ENCODE measurements at regions not wholly inside any gene's neighbourhood (a gene's known extent, or its start where the extent isn't known, plus 50 kb on each side); places are given as distances from the start of the nearest gene placed in this dataset.
A peak's percentile ranks its signal among the peaks of the same experiment; 100 is the strongest.

GRCh38 chr1:22239378-22239777 is 96.5 kb upstream of the WNT4 start:
- Histone ChIP-seq H3K79me2 (ENCODE audit: low read depth) (no peaks in the 10 kb centered on the region), H3F3A (ENCODE audit: low read depth) (peaks cover 8% of the 10 kb centered on the region), H4K20me1 (ENCODE audit: low read depth) (peaks cover 14% of the 10 kb centered on the region), H2AFZ (replicated peaks) (no peak overlapping the region), H3K9ac (no peak overlapping the region), H3K27me3 (peaks cover 78% of the 10 kb centered on the region), H3K4me3 (no peak overlapping the region), H3K9me3 (ENCODE audit: low read depth) (no peaks in the 10 kb centered on the region), H3K4me2 (no peak overlapping the region), H3K36me3 (no peaks in the 10 kb centered on the region), H3K27ac (no peak overlapping the region), H3K4me1 (peaks cover 17% of the 10 kb centered on the region)
- no peak for DNase-seq (ENCODE audit: low spot score)
- H3K4me1 Mint-ChIP-seq: peaks cover 46% of the 10 kb centered on the region
- TF ChIP-seq EZH2 (IDR thresholded peaks at IDR 0.05): no peak
- no peak for TF ChIP-seq EZH2phosphoT487 (IDR thresholded peaks at IDR 0.05)
- TF ChIP-seq CTCF (IDR thresholded peaks at IDR 0.05): no peak
- H3K4me3 Mint-ChIP-seq: no peak overlapping the region
- H3K27ac Mint-ChIP-seq: no peak overlapping the region
- no peaks in the 10 kb centered on the region for H3K9me3 Mint-ChIP-seq
- H3K36me3 Mint-ChIP-seq: no peaks in the 10 kb centered on the region
- H3K27me3 Mint-ChIP-seq (ENCODE audit: insufficient read depth, low read depth): peaks cover 30% of the 10 kb centered on the region

- Mint-ChIP-seq H3K9me3 (no peaks in the 10 kb centered on the region), H3K4me1 (peaks cover 46% of the 10 kb centered on the region)
These were observed 98.4 kb upstream of the WNT4 start for GRCh38 chr1:22241250-22241649.

GRCh38 chr1:22241811-22242210 is 98.9 kb upstream of the WNT4 start:
- Mint-ChIP-seq H3K36me3 (no peaks in the 10 kb centered on the region), H3K4me1 (peaks cover 52% of the 10 kb centered on the region), H3K27me3 (ENCODE audit: insufficient read depth, low read depth) (peaks cover 29% of the 10 kb centered on the region), H3K9me3 (no peaks in the 10 kb centered on the region), H3K27ac (peak overlapping the region; percentile 76), H3K4me3 (no peak overlapping the region)
- Histone ChIP-seq H3K9ac (no peak overlapping the region), H3K79me2 (ENCODE audit: low read depth) (no peaks in the 10 kb centered on the region), H3K9me3 (ENCODE audit: low read depth) (no peaks in the 10 kb centered on the region), H3K4me2 (no peak overlapping the region), H3K4me3 (no peak overlapping the region), H3K27me3 (peaks cover 74% of the 10 kb centered on the region), H3K36me3 (no peaks in the 10 kb centered on the region), H2AFZ (replicated peaks) (no peak overlapping the region), H3K27ac (no peak overlapping the region), H3F3A (ENCODE audit: low read depth) (peaks cover 9% of the 10 kb centered on the region), H3K4me1 (peaks cover 21% of the 10 kb centered on the region), H4K20me1 (ENCODE audit: low read depth) (peaks cover 24% of the 10 kb centered on the region)
- TF ChIP-seq EZH2 (IDR thresholded peaks at IDR 0.05) (no peak), CTCF (IDR thresholded peaks at IDR 0.05) (no peak), EZH2phosphoT487 (IDR thresholded peaks at IDR 0.05) (no peak)
- DNase-seq (ENCODE audit: low spot score): no peak

More at GRCh38 chr1:22241250-22241649, 98.4 kb upstream of the WNT4 start:
- peaks cover 26% of the 10 kb centered on the region for H3K27me3 Mint-ChIP-seq (ENCODE audit: insufficient read depth, low read depth)
- Histone ChIP-seq H3K9ac (no peak overlapping the region), H3K4me3 (no peak overlapping the region), H3K27ac (no peak overlapping the region), H3K79me2 (ENCODE audit: low read depth) (no peaks in the 10 kb centered on the region), H2AFZ (replicated peaks) (no peak overlapping the region), H4K20me1 (ENCODE audit: low read depth) (peaks cover 22% of the 10 kb centered on the region), H3K36me3 (no peaks in the 10 kb centered on the region), H3K9me3 (ENCODE audit: low read depth) (no peaks in the 10 kb centered on the region), H3F3A (ENCODE audit: low read depth) (peaks cover 4% of the 10 kb centered on the region), H3K4me2 (no peak overlapping the region), H3K4me1 (peaks cover 21% of the 10 kb centered on the region), H3K27me3 (peaks cover 74% of the 10 kb centered on the region)
- no peak overlapping the region for H3K4me3 Mint-ChIP-seq
- peak overlapping the region; percentile 76 for H3K27ac Mint-ChIP-seq
- no peaks in the 10 kb centered on the region for H3K36me3 Mint-ChIP-seq
- TF ChIP-seq CTCF (IDR thresholded peaks at IDR 0.05): no peak
- no peak for DNase-seq (ENCODE audit: low spot score)

All from neural progenitor cell (in vitro differentiated cells).